Spleen (tissue), 11 donors: ENCODE measurements at regions not wholly inside any gene's neighbourhood (a gene's known extent, or its start where the extent isn't known, plus 50 kb on each side); places are given as distances from the start of the nearest gene placed in this dataset.

ENCODE experiments used
- DNase-seq: peaks from one replicate; pipeline ENCODE4 v3.0.0-alpha.2; 2020
- H3K27ac ChIP-seq, 8 donors: fragments of 200-600 bp; sonication (generic) in 7 of 8; 1 replicate in 4 of 8; 2 replicates in 4 of 8; pipeline versions ENCODE4 v1.5.0 to v1.8.0; 2016 to 2021; ENCODE audit warnings: inconsistent platforms in 4 of 8, mild to moderate bottlenecking in 4 of 8, moderate library complexity in 1 of 8
- H3K27me3 ChIP-seq, 7 donors: fragments of 200-600 bp; sonication (generic) in 6 of 7; replicated peaks in 1 of 7; 1 replicate in 4 of 7; 2 replicates in 3 of 7; pipeline versions ENCODE4 v1.5.0 to v1.8.0; 2016 to 2021; ENCODE audit warnings: inconsistent platforms in 3 of 7, mild to moderate bottlenecking in 1 of 7
- H3K36me3 ChIP-seq, 6 donors: fragments of 200-600 bp; sonication (generic) in 5 of 6; 1 replicate in 4 of 6; 2 replicates in 2 of 6; pipeline versions ENCODE4 v1.5.0 to v1.8.0; 2016 to 2021; ENCODE audit warnings: inconsistent platforms in 2 of 6
- H3K4me1 ChIP-seq, 6 donors: fragments of 200-600 bp; sonication (generic) in 5 of 6; 1 replicate in 3 of 6; 2 replicates in 3 of 6; pipeline versions ENCODE4 v1.5.0 to v1.8.0; 2016 to 2021; ENCODE audit warnings: inconsistent platforms in 3 of 6
- H3K4me3 ChIP-seq, 8 donors: fragments of 200-600 bp; sonication (generic) in 7 of 8; 1 replicate in 4 of 8; 2 replicates in 4 of 8; pipeline versions ENCODE4 v1.5.0 to v1.8.0; 2016 to 2021; ENCODE audit warnings: inconsistent platforms in 4 of 8, mild to moderate bottlenecking in 4 of 8, moderate library complexity in 2 of 8
- H3K9me3 ChIP-seq, 8 donors: fragments of 200-600 bp; sonication (generic) in 7 of 8; 1 replicate in 4 of 8; 2 replicates in 4 of 8; pipeline versions ENCODE4 v1.5.0 to v1.8.0; 2016 to 2021; ENCODE audit warnings: inconsistent platforms in 4 of 8
- CTCF ChIP-seq, 11 experiments: fragments of 200-600 bp in 7 of 11; fragments of 450-650 bp in 4 of 11; sonication (generic) in 4 of 11; IDR thresholded peaks in 8 of 11; conservative IDR thresholded peaks in 3 of 11; 1 replicate in 7 of 11; 2 replicates in 4 of 11; pipeline versions ENCODE4 v1.4.0 to v1.8.0; 2016 to 2021; ENCODE audit warnings: antibody characterized with exemption in 11 of 11, inconsistent platforms in 4 of 11, mild to moderate bottlenecking in 1 of 11
- POLR2A ChIP-seq, 3 donors: fragments of 450-650 bp; IDR thresholded peaks; one replicate each; pipeline ENCODE4 v1.5.1; 2017; ENCODE audit warnings: antibody characterized with exemption in 3 of 3, mild to moderate bottlenecking in 1 of 3
- POLR2AphosphoS5 ChIP-seq, 3 donors: sonication (generic); formaldehyde crosslinking; IDR thresholded peaks; one replicate each; pipeline ENCODE4 v1.5.1; 2017; ENCODE audit warnings: antibody characterized with exemption in 3 of 3
- WGBS, 5 donors: extraction: QIAGEN DNeasy Blood & Tissue Kit in 3 of 5; methylation state at CpG; one replicate each; pipeline versions ENCODE4 v1.1.5 to v1.1.7; 2013 to 2018; 5-methylcytosine and 5-hydroxymethylcytosine counted together
- intact Hi-C: fragments of 100-400 bp; cut with DNase I; formaldehyde crosslinking; loops from one replicate; pipeline ENCODE4 v1.15.0; 2023; ENCODE audit warnings: low total_unique reads
- small RNA-seq, 4 donors: library from RNA; depleted of rRNA; stranded (forward); fragments of <200 nt; gene quantifications; one replicate each; pipeline ENCODE3, GENCODE V24; 2016
- donor health status: healthy with polysubstance abuse.
- donor health status: DM: no; HTN: no; CAD: no; lungs with moderate emphysema.
- donor health status: DM: no; HTN: no; CAD: no.
- donor health status: Bipolar disorder and iron deficiency.
- donor health status: healthy.
- donor health status: DM: no; HTN: no; CAD: no.
- donor health status: DM: yes; HTN: yes; CAD: no.

GRCh38 chr7:131608116-131608500 lies 51.7 kb upstream of the PODXL start:
- H3K36me3 ChIP-seq = no peaks in the 10 kb centered on the region
- intact Hi-C loops = no loop called here
- H3K27me3 ChIP-seq = peaks cover 0 to 34% (median 0%) of the 10 kb centered on the region in 7 donors
- H3K27ac ChIP-seq = no peak overlapping the region
- H3K4me3 ChIP-seq = no peak overlapping the region
- TF ChIP-seq POLR2AphosphoS5 (IDR thresholded peaks at IDR 0.05) (no peak), POLR2A (IDR thresholded peaks at IDR 0.05) (no peak), CTCF (IDR thresholded peaks at IDR 0.05 in 8 of 11, conservative IDR thresholded peaks at IDR 0.05 in 3 of 11) (no peak)
- no peak for DNase-seq
- 48 to 66% (median 53%) methylated on average over 5 of the region's 5 CpGs for WGBS, 5 donors
- no peaks in the 10 kb centered on the region for H3K9me3 ChIP-seq
- H3K4me1 ChIP-seq = no peaks in the 10 kb centered on the region

GRCh38 chr7:131607291-131608115 lies 51.1 kb upstream of the PODXL start:
- intact Hi-C loops = no loop called here
- peaks cover 0 to 35% (median 0%) of the 10 kb centered on the region in 7 donors for H3K27me3 ChIP-seq
- H3K4me3 ChIP-seq = no peak overlapping the region
- no peak for DNase-seq
- no peaks in the 10 kb centered on the region for H3K4me1 ChIP-seq
- 78 to 85% (median 81%) methylated on average over 21 of the region's 21 CpGs for WGBS, 5 donors
- no peak for TF ChIP-seq POLR2AphosphoS5 (IDR thresholded peaks at IDR 0.05)
- TF ChIP-seq POLR2A (IDR thresholded peaks at IDR 0.05) = no peak
- no peak for TF ChIP-seq CTCF (IDR thresholded peaks at IDR 0.05 in 8 of 11, conservative IDR thresholded peaks at IDR 0.05 in 3 of 11)
- no peaks in the 10 kb centered on the region for H3K36me3 ChIP-seq
- no peak overlapping the region for H3K27ac ChIP-seq
- no peaks in the 10 kb centered on the region for H3K9me3 ChIP-seq

GRCh38 chr7:131606346-131607290 lies 50.2 kb upstream of the PODXL start:
- Histone ChIP-seq H3K27ac (no peak overlapping the region), H3K36me3 (no peaks in the 10 kb centered on the region), H3K9me3 (no peaks in the 10 kb centered on the region), H3K27me3 (peaks cover 0 to 39% (median 0%) of the 10 kb centered on the region in 7 donors), H3K4me3 (no peak overlapping the region), H3K4me1 (no peaks in the 10 kb centered on the region)
- TF ChIP-seq CTCF (IDR thresholded peaks at IDR 0.05 in 8 of 11, conservative IDR thresholded peaks at IDR 0.05 in 3 of 11) (no peak), POLR2AphosphoS5 (IDR thresholded peaks at IDR 0.05) (no peak), POLR2A (IDR thresholded peaks at IDR 0.05) (no peak)
- intact Hi-C loops = no loop called here
- DNase-seq = no peak
- 70 to 81% (median 75%) methylated on average over 11 of the region's 11 CpGs for WGBS, 5 donors

Small RNA genes lying in the stretch of these regions (small RNA-seq; reads per million reads assigned to genes)
- 0 reads per million in 4 donors for gene AC009518.3
